Glomerular visceral epithelial cell (primary cell): ENCODE measurements at regions not wholly inside any gene's neighbourhood (a gene's known extent, or its start where the extent isn't known, plus 50 kb on each side); places are given as distances from the start of the nearest gene placed in this dataset.

ENCODE experiments used
- DNase-seq: peaks from one replicate; pipeline ENCODE4 v3.0.0-alpha.2; 2016; ENCODE audit errors: extremely low spot score

DNA sequence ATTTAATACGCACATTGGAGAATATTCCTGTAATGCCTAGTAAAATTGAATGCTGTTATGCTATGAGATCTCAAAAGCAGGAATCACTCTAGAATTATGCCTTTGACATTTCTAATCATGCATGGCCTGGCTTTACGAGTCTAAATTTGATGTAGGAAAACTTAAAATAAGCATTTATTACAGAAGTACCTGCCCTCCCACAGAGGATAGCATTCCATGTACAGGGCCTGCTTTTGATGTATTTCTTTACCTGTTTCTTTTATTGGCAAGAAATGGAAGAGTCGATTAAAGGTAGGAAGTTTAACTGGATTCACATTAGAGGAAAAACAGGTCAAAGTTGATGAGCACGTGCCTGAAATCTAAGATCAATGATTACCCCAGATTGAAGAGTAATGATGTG, 219.5 kb downstream of the PCDH7 start:
- DNase-seq: no peak

DNA sequence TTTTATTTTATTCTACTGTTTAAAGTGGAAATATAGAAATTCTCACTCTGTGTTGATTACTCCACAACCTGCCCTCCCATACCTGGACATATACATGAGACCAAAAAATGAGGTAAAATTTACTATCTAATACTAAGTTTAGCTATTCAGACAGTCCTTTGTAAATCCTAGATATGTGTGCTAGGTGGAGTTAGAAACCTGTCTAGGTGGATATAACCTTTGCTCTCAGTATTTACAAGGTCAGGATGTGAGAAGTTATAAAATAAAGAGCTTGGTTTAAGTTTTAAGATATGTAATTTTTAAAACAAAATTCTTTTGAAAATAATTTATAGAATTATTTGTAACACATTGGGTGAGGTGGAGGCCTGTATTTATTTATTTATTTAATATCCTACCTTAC, 221.5 kb downstream of the PCDH7 start:
- DNase-seq: no peak

DNA sequence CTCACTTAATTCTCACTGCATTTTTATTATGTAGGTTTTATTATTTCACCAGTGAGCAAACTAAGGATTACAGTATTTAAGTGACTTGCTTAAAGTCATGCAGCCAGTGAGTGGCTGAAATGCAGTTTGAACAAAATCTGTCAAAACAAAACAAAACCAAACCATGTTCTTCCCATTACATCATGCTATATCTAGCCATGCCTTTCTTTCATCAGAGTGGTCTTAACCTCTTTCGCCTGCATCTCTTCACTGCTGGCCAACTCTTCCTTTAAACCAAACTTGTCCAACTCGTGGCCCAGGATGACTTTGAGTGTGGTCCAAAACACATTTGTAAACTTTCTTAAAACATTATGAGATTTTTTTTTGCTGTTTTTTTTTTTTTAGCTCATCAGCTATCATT, 223.2 kb downstream of the PCDH7 start:
- no peak for DNase-seq

DNA sequence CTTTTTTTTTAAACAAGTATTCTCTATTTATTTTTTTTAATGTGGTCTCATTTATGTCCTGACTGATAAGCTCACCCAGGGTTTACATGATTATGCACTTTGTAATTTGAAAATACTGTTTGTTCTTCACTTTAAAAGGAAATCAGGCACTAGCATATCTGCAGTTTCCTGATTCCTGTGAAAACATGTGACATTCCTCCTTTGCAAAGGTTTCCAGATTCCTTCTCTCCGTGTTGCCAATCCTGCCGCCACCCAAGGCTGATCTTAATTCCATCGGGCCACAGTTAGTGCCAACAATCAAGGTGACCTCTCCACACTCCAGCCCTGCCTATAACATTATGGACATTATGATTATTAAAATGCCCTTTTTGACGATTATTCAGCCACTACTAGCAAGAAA, 225.4 kb downstream of the PCDH7 start:
- no peak for DNase-seq

DNA sequence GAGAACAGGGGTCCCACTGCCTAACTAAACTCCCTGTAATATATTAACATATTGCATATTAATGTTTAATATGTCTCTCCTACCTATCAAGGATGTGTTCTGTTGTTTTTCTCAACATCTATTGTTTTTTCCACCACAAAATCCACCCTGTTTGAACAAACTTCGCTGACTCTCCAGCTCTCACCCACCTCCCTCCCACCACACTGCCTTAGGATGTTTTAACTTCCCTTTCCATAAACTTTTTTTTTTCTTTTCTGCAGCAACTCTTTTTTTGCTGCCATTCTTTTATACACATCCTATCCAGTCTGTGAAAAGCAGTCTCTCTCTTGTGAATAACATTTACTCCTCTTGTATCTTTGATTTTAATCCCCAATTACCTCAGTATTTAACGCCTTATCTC, 226.1 kb downstream of the PCDH7 start:
- DNase-seq: no peak

DNA sequence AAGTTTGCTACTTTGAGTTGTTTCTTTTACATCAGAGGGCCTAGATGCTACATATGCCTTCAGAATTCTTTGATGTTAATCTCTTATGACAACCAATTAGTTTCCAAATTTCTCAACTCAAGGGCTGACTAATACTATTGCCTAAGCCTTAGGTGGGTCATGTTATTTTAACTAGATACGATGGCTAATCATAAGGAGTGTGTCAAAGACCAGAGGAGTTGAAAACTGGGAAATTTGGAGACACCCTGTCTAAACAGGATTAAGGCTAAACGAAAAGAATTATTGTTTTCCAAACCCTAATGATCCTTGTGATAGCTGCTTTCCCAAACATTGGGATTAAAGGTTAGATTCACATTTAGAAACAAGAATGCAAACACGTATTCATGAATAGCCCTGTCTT, 228.5 kb downstream of the PCDH7 start:
- DNase-seq: no peak

DNA sequence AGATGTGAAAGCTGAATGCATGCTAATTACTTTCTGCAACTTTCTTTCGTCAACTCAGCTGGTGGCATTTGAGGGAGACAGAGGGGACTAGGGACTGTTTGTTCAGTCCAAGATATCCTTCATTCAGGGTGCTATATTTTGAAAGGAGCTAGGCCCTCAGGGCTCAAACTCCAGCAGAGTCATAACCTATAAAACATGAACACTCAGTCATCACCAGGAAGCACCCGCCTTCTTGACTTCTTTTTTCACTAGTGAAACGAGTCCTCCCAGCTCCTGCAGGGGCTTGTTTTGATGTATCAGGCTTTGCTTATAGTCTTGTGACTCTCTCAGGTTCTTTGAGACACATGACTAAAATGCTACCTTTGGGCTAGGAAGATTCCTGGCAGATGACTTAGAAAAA, 230.6 kb downstream of the PCDH7 start:
- no peak for DNase-seq

DNA sequence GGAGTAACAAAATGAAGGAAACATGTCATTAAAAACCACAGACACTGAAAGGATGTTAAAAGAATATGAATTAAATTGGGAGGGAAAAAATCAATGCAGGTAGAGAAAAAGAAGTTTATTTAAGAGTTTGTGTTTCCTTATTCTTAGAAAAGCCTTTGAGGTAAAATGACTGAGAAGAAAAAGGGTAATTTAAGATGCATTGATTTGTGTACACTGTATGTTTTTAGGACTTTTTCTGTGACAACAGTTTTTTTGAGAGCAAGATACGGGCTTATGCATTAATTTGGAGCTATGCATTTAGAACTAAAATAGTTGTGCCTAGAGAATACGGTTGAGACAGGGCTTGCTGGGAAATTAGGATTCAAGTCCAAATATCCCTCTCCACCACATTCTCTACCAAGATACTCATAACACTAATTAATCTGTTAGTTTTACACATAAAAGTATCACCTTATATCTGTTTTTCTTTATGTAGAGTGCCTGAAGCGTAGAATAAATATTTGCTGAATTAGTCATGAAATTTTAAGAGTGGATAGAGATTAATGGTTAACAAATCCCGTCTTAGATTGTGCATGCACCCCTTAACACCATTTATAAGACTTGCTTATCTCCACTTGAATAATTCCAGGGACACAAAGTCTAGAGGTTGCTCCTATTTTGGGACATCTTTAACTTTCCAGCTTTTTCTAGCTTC, 232.5 kb downstream of the PCDH7 start:
- peak; percentile 55 for DNase-seq

DNA sequence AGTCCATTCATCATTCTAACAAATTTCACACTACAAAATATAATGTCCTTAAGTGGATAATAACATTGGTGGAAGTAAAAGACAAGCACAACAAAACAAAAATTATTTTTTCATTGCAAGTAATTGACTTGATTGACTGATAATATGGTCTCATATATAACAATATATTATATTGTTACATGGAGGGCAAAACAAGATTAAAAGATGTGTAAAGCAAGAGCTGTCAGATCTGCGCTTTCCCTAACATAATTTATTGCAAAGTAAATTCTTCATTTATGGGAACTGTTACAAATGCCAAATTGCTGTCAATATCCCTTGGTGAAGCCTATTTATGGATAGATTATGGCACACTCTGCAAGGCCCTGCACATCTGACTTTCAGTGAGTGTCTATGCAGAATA, 233.6 kb downstream of the PCDH7 start:
- no peak for DNase-seq

DNA sequence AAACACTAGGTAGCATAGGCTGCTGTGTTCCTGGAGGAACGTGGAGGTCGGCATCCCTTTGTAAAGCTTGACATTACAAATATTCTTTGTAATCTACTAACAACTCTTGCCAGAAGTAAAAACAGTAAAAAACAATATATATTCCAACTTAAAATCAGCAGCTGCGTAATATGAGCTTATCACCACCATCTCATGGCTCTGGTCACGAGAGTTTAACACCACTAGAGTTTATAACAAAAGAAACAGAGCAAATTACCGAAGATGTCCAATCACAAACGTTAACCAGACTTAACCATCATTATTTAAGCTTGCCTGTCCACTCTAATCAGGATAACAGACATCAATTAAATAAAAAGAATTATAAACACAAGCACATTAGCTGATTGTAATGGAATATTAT, 236.7 kb downstream of the PCDH7 start:
- DNase-seq: no peak

DNA sequence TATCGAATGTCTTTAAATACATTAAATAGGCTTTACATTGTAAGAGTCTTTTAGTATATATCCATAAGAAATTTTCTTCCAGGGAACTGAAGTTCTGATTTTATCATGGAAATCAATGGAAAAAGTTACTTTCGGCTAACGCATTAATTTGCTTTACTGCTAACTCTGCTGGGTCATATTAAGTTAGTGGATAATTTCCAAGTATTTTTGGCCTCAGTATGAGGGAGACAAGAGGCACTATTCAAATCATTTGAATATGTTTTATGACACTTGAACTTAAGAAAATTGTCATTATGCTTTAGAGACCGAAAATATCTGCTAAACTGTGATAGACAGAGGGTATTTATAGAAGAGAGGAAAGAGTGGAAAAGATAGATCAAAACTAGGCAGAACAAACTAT, 237.5 kb downstream of the PCDH7 start:
- DNase-seq: no peak

DNA sequence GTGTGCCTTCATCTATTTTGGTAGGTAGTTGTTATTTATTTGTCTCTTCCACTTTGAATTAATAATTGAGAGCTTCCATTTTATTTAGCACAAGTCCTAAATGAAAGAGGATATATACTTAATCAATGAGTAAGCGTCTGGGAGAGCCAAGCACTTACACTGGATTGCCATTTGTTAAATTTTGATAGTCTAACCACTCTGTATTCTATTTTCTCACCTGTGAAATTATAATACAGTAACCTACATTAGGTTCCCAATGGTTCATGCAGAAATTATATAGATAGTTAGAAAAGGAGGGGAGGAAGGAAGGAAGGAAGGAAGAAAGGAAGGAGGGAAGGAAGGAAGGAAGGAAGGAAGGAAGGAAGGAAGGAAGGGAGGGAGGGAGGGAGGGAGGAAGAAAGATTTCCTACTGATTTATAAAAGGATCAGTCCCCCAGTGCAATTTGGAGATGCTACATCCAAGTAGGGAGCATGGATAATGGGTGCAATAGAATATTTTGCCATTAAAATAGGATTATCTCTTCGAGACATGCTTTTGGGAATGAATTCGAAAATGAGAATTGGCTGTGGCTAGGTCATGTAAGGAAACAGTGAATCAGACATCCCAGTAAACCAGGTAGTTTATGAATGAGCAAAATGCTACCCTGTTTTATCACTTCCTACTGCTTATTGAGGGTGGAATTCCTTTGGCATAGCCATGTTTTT, 239.8 kb downstream of the PCDH7 start:
- no peak for DNase-seq

DNA sequence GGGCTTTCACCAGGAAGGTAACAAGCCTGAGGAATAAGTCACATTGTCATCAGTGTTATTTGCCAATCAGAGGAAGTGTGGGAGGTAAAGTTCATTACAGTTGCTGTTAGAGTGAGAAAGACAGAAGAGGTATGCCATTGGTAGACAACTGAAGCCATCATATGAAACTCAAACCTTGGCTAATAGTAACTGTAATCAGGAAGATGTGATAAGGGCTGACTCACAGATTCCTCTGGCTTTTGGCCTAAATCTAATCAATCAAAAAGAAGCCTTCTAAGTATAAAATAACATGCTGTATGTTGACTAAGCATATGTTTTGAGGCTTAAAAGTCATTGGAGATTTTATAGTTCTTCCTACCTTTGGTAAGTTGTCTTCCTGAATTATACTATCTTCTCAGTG, 242.8 kb downstream of the PCDH7 start:
- DNase-seq: no peak

DNA sequence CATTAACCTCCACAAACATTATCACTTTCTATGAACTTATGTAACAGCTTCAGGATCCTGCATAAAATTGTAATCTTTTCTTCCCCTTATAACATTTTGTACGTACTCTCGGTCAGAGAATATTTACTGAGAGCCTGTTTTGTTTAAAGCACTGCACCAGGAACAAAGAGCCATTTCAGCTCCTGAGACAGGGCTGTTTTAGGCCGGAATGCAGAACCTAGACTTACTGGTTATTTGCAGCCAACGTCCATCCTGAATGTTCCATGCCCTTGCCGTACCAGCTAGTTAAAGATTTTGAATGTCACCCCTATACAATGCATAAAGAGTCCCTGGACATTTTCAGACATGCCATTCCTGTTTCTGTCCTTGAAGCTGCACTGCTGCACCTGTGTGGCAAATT, 248.8 kb downstream of the PCDH7 start:
- DNase-seq: no peak

DNA sequence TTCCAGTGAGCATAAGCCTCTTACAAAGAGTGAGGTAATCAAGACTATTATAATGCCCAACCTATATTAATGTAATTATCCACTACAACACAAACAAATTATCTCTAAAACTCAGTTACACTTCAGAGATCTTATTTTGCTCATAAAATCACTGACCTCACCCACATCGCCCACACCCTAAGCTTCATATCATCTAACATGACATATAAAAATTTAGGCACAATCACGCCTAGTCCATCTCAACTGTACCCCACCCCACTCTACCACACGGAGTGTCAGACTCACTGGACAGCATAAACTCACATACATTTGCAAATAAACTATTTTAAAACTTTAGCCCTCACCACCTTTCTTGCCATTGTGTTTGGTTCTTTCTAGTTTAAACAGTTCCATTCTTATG, 252.4 kb downstream of the PCDH7 start:
- no peak for DNase-seq

DNA sequence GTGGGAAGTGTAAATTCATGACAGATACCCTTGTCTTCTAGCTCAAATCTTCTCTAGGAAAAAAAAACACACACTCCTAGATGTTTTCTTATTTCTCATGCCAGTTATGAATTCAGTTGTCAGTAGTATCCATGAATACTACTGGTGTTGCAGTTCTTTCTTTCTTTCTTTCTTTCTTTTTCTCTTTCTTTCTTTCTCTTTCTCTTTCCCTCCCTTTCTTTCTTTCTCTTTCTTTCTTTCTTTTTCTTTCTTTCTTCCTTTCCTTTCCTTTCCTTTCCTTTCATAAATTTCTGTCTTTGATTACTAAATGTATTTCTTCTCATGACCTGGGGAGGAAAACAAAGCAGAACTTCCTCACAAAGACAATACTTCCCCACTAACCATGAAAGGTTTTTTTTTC, 253.8 kb downstream of the PCDH7 start:
- DNase-seq: no peak

DNA sequence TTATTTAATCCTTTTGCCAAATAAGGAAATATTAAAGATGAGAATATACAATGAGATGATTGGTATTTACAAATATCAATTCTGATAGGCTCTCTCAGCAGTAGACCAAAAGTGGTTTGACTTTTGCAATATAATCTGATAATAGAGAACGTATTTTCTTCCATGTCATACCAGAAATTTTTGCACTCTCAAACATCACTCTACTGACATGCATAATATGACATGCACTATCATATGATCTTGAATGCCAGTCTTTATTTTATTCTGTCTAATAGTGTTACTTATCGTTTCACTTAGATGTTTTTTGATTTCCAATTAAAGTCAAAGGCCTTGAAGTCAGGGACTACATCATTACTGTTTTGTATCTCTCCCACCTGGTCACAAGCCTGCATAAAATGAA, 259.2 kb downstream of the PCDH7 start:
- no peak for DNase-seq

DNA sequence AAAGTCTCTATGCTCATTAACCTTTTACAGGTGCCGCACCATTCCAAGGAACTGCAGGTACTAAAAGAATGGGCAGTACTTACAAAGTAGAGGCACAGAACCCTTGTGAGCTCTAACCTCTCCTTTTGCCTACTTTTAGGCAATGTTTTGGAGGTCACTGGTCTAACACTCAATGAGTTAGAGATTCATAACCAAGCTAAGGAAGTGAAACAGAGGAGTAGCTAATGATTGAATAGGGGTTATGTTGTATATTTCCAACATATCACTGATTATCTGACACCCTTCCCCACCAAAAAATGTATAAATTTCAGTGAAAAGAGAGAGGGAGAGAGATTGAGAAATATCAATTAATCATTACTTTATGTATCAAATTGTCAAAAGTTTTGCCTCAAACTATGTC, 269.3 kb downstream of the PCDH7 start:
- DNase-seq: no peak

DNA sequence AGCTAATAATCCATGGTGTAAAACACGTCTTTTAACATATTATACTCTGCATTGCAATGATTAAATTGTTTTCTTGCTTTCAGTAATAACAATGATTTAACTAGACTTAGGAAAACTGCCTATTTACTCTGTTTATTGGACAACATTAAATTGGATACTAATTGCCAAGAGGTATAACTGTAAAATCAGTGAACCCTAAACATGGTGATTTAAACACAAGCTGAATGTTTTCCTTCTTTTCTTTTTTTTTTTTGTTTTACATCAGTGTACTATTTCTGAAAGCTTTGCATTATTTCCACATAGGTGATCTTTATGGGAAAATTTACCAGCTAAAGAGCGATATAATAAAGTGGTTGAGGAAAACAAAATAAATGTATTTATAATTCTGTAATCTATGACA, 276.7 kb downstream of the PCDH7 start:
- DNase-seq: no peak

DNA sequence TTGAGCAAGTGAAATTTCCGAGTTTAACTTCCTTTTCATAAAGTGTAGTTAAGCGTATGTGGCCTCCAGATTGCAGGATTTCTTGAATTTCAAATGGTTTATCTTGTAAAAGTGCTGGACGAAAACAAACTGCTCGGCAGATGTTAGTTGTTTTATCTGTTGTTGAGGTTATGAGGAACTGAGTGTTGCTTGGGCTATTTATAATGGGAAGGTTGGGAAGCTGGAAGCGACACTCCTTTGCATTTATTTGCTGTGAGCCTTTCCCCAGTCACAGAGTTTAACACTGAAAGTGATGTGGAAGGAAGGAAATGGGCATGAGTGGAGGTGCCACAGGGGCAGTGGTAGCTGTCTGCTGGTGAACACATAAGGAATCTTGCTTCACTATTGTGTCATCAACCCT, 284.9 kb downstream of the PCDH7 start:
- DNase-seq: no peak

DNA sequence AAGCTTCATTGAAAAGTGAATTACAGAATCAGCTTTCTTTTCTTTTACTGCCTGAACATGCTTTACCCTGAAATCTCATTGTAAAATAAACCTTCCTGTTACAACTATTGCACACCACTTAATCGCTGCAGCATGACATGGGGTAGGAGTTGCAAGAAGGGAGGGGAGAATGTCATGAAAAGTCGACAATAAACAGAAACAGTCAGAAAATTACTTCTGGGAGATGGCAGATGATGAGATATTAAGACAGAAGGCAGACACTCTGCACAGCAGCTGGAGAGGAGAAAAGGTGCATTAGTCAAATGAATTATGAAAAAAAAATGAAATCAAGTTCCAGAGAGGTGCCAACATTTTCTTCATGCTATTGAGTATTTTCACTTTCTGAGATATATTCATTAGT, 287.7 kb downstream of the PCDH7 start:
- no peak for DNase-seq

DNA sequence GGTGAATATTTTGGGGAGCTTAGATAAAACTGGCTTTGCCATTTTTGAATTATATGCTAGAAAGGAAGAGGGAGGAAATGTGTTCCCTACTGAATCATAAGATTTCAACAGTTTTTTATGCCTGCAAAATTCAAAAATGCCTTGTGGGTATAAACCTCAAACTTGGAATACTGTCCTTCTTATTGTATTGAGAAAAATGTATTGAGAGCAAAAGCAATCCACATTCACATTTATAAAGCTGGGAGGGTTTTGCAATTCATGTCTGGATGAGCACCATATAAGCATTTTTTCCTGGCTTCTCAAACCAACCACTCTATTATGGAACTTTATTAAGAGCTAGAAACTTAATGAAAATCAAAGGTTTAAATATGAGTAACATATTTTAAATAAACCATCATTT, 289.8 kb downstream of the PCDH7 start:
- no peak for DNase-seq

DNA sequence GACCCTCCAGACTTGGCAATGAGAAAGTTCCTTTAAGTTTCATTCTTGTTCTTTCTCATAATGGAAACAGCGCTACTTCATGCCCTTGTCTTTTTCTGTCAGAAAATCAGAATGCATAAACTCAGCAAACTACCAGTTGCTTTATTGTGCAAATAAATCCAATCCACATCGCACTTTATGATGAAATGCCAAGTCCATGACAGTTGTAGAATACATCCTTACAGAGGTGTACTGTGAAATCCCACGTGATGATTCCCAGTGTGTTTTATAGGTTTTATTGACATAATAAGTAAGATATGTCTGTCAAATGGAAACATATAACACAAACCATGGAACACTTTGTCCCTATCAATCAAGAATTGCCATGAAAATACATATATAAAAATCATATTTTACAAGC, 295.0 kb downstream of the PCDH7 start:
- DNase-seq: no peak
